ENCODE measurements at regions not wholly inside any gene's neighbourhood (a gene's known extent, or its start where the extent isn't known, plus 50 kb on each side); places are given as distances from the start of the nearest gene placed in this dataset.
"Not testable (repeated sequence)": the region's sequence is repeated elsewhere in the genome, so short reads cannot be mapped to it uniquely, and the experiment has no call there.

GRCh38 chr2:57181315-57182038 is 865.1 kb upstream of the VRK2 start:
- peak; percentile 54 for DNase-seq

- DNase-seq = peak; percentile 63
Observed at GRCh38 chr2:57182916-57183315, 863.7 kb upstream of the VRK2 start.

- no peak for DNase-seq
Observed at GRCh38 chr2:57185568-57185967, 861.0 kb upstream of the VRK2 start.

- no peak for DNase-seq
Observed at GRCh38 chr2:57190007-57190406, 856.6 kb upstream of the VRK2 start.

GRCh38 chr2:57199663-57200062 is 846.9 kb upstream of the VRK2 start:
- no peak for DNase-seq

- no peak for DNase-seq
Observed at GRCh38 chr2:57204364-57204763, 842.2 kb upstream of the VRK2 start.

GRCh38 chr2:57205241-57205640 is 841.4 kb upstream of the VRK2 start:
- DNase-seq = no peak

- DNase-seq = no peak
Observed at GRCh38 chr2:57207191-57207590, 839.4 kb upstream of the VRK2 start.

- no peak for DNase-seq
Observed at GRCh38 chr2:57209799-57210198, 836.8 kb upstream of the VRK2 start.

GRCh38 chr2:57210855-57211254 is 835.8 kb upstream of the VRK2 start:
- no peak for DNase-seq

GRCh38 chr2:57217013-57217412 is 829.6 kb upstream of the VRK2 start:
- no peak for DNase-seq

- DNase-seq = no peak
Observed at GRCh38 chr2:57218206-57218605, 828.4 kb upstream of the VRK2 start.

- not testable (repeated sequence) for DNase-seq
Observed at GRCh38 chr2:57229706-57230105, 816.9 kb upstream of the VRK2 start.

GRCh38 chr2:57232341-57232740 is 814.3 kb upstream of the VRK2 start:
- DNase-seq = not testable (repeated sequence)

GRCh38 chr2:57251495-57251894 is 795.1 kb upstream of the VRK2 start:
- not testable (repeated sequence) for DNase-seq

GRCh38 chr2:57276408-57276807 is 770.2 kb upstream of the VRK2 start:
- DNase-seq = not testable (repeated sequence)

- no peak for DNase-seq
Observed at GRCh38 chr2:57278451-57278850, 768.2 kb upstream of the VRK2 start.

- no peak for DNase-seq
Observed at GRCh38 chr2:57291209-57291608, 755.4 kb upstream of the VRK2 start.

GRCh38 chr2:57296795-57297517 is 749.6 kb upstream of the VRK2 start:
- no peak for DNase-seq

GRCh38 chr2:57313678-57314077 is 732.9 kb upstream of the VRK2 start:
- DNase-seq = no peak

- no peak for DNase-seq
Observed at GRCh38 chr2:57314682-57315081, 731.9 kb upstream of the VRK2 start.

GRCh38 chr2:57330447-57330846 is 716.2 kb upstream of the VRK2 start:
- peak; percentile 23 for DNase-seq

- peak; percentile 2 for DNase-seq
Observed at GRCh38 chr2:57333221-57333620, 713.4 kb upstream of the VRK2 start.

- no peak for DNase-seq
Observed at GRCh38 chr2:57343391-57344006, 703.1 kb upstream of the VRK2 start.
